SK-N-SH treated with all-trans-retinoic acid at 6 μM for 48 hours (cell line): ENCODE measurements at regions not wholly inside any gene's neighbourhood (a gene's known extent, or its start where the extent isn't known, plus 50 kb on each side); places are given as distances from the start of the nearest gene placed in this dataset.

ENCODE experiments used
- ATAC-seq: fragments of 200-7000 bp; cut with Tn5 transposase; 3 replicates; pipeline ENCODE4 v1.9.1; 2020; ENCODE audit warnings: mild to moderate bottlenecking, moderate library complexity
- ARNTL ChIP-seq: fragments of 450-650 bp; formaldehyde crosslinking; IDR thresholded peaks from 2 replicates; pipeline ENCODE4 v1.5.0; 2020; ENCODE audit warnings: low read depth, mild to moderate bottlenecking, moderate library complexity, borderline replicate concordance
- CSDC2 ChIP-seq: fragments of 250-450 bp; sonication (Bioruptor Pico); IDR thresholded peaks from 2 replicates; pipeline ENCODE4 v1.5.0; 2020; ENCODE audit warnings: mild to moderate bottlenecking, moderate library complexity
- ESRRG ChIP-seq: fragments of 250-450 bp; sonication (Bioruptor Pico); IDR thresholded peaks from 2 replicates; pipeline ENCODE4 v1.6.1; 2021; ENCODE audit warnings: mild to moderate bottlenecking
- GLIS3 ChIP-seq: fragments of 250-450 bp; sonication (Bioruptor Pico); IDR thresholded peaks from 2 replicates; pipeline ENCODE4 v1.5.0; 2020; ENCODE audit warnings: mild to moderate bottlenecking, moderate library complexity
- ISL1 ChIP-seq: fragments of 250-450 bp; sonication (Bioruptor Pico); IDR thresholded peaks from 2 replicates; pipeline ENCODE4 v2.1.2; 2022; ENCODE audit warnings: mild to moderate bottlenecking, moderate library complexity
- OSR1 ChIP-seq: fragments of 250-450 bp; sonication (Bioruptor Pico); IDR thresholded peaks from 2 replicates; pipeline ENCODE4 v1.8.0; 2022; ENCODE audit warnings: moderate library complexity, mild to moderate bottlenecking, inconsistent platforms
- PPARA ChIP-seq: fragments of 250-450 bp; sonication (Bioruptor Pico); IDR thresholded peaks from 2 replicates; pipeline ENCODE4 v1.5.0; 2020; ENCODE audit warnings: mild to moderate bottlenecking, borderline replicate concordance
- RARB ChIP-seq: fragments of 250-450 bp; sonication (Bioruptor Pico); IDR thresholded peaks from 2 replicates; pipeline ENCODE4 v1.8.0; 2021; ENCODE audit warnings: mild to moderate bottlenecking, moderate library complexity
- SNAI2 ChIP-seq: fragments of 250-450 bp; sonication (Bioruptor Pico); IDR thresholded peaks from 2 replicates; pipeline ENCODE4 v1.5.0; 2020; ENCODE audit warnings: mild to moderate bottlenecking, moderate library complexity
- TCF4 ChIP-seq: fragments of 250-450 bp; sonication (Bioruptor Pico); IDR thresholded peaks from 2 replicates; pipeline ENCODE4 v1.8.0; 2021; ENCODE audit warnings: mild to moderate bottlenecking, moderate library complexity, borderline replicate concordance
- TOX ChIP-seq: fragments of 250-450 bp; sonication (Bioruptor Pico); IDR thresholded peaks from 2 replicates; pipeline ENCODE4 v1.8.0; 2021; ENCODE audit warnings: mild to moderate bottlenecking, moderate library complexity, borderline replicate concordance
- ZFP3 ChIP-seq: fragments of 250-450 bp; sonication (Bioruptor Pico); IDR thresholded peaks from 2 replicates; pipeline ENCODE4 v1.5.0; 2020; ENCODE audit warnings: mild to moderate bottlenecking, moderate library complexity
- ZFP30 ChIP-seq: fragments of 450-650 bp; formaldehyde crosslinking; IDR thresholded peaks from 2 replicates; pipeline ENCODE4 v1.5.0; 2022; ENCODE audit warnings: mild to moderate bottlenecking, moderate library complexity
- ZNF565 ChIP-seq: fragments of 450-650 bp; formaldehyde crosslinking; conservative IDR thresholded peaks from 2 replicates; pipeline ENCODE4 v1.5.0; 2020; ENCODE audit warnings: low read depth, mild to moderate bottlenecking, moderate library complexity
- TF ChIP-seq, protein P1 (sequence below): fragments of 250-450 bp; sonication (Bioruptor Pico); IDR thresholded peaks from 2 replicates; pipeline ENCODE4 v1.5.0; 2020; ENCODE audit warnings: mild to moderate bottlenecking, moderate library complexity
- TF ChIP-seq, protein P2 (sequence below): fragments of 250-450 bp; sonication (Bioruptor Pico); IDR thresholded peaks from 2 replicates; pipeline ENCODE4 v1.5.1; 2020; ENCODE audit warnings: low read depth, mild to moderate bottlenecking, moderate library complexity
- TF ChIP-seq, protein P3 (sequence below): fragments of 250-450 bp; sonication (Bioruptor Pico); IDR thresholded peaks from 2 replicates; pipeline ENCODE4 v1.8.0; 2021; ENCODE audit warnings: low read depth, mild to moderate bottlenecking, moderate library complexity, borderline replicate concordance

DNA sequence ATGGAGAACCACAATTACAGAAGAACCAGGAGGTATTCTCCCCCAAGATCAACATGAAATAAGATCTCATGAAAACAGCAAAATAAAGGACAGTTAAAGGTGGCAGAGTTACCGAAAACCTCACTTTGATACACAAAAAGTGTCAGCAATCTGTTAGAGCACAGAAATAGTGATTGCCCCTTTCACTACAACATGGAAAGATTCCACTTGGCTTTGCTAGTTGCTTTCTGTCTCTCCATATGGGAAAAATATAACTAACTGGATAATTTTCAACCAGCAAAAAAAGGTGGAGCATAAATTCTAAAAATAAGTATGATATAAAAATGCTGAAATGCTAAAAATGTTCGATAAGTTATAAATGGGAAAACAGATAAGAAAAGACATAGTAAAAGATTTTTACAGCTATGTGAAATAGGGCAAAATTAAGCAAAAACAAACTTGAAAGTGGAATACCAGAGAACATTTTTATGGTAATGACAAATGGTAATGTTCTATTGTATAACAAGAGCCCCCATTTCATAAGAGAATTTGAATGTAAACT is 90.2 kb downstream of the GPR85 start:
- no peak for ATAC-seq
- TF ChIP-seq TOX (CRISPR knock-in tag), result no peak
- TF ChIP-seq OSR1 (CRISPR knock-in tag), result no peak
- no peak for TF ChIP-seq RARB (CRISPR knock-in tag)
- TF ChIP-seq ZNF565, result no peak
- TF ChIP-seq GLIS3 (CRISPR knock-in tag), result no peak
- no peak for TF ChIP-seq ZFP3 (CRISPR knock-in tag)
- TF ChIP-seq CSDC2 (CRISPR knock-in tag), result no peak
- TF ChIP-seq, protein P1, sequence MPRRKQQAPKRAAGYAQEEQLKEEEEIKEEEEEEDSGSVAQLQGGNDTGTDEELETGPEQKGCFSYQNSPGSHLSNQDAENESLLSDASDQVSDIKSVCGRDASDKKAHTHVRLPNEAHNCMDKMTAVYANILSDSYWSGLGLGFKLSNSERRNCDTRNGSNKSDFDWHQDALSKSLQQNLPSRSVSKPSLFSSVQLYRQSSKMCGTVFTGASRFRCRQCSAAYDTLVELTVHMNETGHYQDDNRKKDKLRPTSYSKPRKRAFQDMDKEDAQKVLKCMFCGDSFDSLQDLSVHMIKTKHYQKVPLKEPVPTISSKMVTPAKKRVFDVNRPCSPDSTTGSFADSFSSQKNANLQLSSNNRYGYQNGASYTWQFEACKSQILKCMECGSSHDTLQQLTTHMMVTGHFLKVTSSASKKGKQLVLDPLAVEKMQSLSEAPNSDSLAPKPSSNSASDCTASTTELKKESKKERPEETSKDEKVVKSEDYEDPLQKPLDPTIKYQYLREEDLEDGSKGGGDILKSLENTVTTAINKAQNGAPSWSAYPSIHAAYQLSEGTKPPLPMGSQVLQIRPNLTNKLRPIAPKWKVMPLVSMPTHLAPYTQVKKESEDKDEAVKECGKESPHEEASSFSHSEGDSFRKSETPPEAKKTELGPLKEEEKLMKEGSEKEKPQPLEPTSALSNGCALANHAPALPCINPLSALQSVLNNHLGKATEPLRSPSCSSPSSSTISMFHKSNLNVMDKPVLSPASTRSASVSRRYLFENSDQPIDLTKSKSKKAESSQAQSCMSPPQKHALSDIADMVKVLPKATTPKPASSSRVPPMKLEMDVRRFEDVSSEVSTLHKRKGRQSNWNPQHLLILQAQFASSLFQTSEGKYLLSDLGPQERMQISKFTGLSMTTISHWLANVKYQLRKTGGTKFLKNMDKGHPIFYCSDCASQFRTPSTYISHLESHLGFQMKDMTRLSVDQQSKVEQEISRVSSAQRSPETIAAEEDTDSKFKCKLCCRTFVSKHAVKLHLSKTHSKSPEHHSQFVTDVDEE (CRISPR knock-in tag), result no peak
- TF ChIP-seq, protein P2, sequence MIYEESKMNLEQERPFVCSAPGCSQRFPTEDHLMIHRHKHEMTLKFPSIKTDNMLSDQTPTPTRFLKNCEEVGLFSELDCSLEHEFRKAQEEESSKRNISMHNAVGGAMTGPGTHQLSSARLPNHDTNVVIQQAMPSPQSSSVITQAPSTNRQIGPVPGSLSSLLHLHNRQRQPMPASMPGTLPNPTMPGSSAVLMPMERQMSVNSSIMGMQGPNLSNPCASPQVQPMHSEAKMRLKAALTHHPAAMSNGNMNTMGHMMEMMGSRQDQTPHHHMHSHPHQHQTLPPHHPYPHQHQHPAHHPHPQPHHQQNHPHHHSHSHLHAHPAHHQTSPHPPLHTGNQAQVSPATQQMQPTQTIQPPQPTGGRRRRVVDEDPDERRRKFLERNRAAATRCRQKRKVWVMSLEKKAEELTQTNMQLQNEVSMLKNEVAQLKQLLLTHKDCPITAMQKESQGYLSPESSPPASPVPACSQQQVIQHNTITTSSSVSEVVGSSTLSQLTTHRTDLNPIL (CRISPR knock-in tag), result no peak

DNA sequence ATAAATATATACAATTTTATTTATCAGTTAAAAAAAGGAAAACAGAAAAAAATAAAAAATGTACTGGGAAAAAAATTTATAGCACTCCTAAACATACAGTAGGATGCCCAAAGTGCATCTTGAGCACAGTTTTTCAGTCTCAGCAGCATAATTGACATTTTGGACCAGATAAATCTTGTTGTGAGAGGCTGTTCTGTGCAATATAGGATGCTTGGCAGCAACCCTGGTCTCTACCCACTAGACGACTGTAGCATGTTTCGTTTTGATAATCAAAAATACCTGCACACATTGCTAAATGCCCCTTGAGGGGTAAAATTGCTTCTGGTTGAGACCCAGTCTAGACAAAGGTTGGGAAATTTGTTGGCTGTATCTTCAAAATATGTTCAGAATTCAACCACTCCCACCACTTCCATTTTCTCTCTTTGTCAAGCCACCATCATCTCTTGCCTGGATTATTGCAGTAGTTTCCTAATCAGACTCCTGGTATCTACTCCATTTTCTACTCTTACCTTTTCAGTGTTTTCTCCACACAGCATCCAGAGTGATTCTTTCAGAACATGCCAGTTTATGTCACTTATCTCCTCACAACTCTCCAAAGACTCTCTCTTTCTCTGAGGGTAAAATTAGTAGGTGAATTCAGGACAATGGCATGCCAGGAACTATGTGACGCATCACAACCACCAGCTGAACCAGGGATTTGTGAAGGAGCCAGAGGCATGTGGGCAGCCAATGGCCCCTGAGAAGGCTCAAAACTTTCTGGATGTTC is 91.4 kb downstream of the GPR85 start:
- TF ChIP-seq, protein P3, sequence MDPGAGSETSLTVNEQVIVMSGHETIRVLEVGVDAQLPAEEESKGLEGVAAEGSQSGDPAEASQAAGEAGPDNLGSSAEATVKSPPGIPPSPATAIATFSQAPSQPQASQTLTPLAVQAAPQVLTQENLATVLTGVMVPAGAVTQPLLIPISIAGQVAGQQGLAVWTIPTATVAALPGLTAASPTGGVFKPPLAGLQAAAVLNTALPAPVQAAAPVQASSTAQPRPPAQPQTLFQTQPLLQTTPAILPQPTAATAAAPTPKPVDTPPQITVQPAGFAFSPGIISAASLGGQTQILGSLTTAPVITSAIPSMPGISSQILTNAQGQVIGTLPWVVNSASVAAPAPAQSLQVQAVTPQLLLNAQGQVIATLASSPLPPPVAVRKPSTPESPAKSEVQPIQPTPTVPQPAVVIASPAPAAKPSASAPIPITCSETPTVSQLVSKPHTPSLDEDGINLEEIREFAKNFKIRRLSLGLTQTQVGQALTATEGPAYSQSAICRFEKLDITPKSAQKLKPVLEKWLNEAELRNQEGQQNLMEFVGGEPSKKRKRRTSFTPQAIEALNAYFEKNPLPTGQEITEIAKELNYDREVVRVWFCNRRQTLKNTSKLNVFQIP (CRISPR knock-in tag), result 0 out of 2 replicates have a peak, but pooled peaks have one; percentile 52
- TF ChIP-seq ISL1 (CRISPR knock-in tag) (no peak), ZFP3 (CRISPR knock-in tag) (no peak), ESRRG (CRISPR knock-in tag) (no peak)
- ATAC-seq, result peak; percentile 95

DNA sequence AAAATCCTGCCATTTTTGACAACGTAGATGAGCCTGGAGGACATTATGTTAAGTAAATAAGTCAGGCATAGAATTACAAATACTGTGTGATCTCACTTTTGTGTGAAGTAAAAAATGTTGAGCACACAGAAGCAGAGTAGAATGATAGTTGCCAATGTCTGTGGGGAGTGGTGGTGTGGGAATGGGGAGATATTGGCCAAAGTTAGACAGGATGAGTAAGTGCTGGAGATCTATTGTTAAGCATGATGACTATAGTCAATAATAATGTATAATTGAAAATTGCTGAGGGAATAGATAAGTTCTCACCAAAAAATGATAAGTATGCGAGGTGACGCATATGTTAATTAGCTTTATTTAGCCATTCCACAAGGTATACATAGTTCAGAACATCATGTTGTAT is 92.0 kb downstream of the GPR85 start:
- no peak for ATAC-seq
- 0 out of 2 replicates have a peak, but pooled peaks have one; percentile 14 for TF ChIP-seq ISL1 (CRISPR knock-in tag)
- TF ChIP-seq, protein P2 (CRISPR knock-in tag), result no peak

DNA sequence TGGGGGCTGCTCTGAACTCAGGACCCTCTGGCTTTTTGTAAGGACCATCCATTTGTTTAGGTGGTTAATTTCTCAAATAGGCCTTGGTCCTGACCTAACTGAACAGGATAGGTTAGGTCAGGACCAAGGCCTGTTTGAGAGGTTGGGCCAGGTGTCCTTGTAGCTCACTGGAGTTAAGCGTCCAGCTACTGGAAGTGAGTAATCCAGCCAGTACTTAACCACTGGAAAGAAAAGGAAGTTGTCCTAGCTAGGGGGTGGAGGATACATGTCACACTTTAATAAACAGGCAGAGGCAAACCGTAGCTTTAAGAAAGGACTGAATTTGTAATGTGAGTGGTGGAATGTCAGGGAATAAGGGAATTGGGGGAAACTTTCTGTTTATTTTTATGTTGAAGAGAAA is 96.0 kb downstream of the GPR85 start:
- no peak for ATAC-seq
- TF ChIP-seq CSDC2 (CRISPR knock-in tag), result no peak
- TF ChIP-seq, all 23 proteins: peak for 0

DNA sequence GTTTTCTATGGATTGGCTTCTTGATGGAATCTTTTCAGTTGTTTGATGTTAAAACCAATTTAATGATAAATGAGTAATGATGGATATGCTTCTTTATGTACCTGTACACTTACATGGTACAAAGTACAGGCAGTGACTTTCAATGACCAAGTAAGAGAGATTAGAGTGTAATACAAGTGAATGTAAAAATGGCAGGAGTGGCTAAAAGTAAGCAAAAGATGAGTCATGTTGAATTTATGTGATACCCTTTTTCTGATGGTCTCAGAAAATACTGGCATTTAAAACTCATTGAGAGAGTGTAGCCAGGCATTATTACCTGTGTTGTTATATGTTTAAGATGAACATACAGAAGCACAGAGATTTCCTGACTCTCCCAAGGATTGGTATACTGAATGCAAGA is 97.1 kb downstream of the GPR85 start:
- no peak for TF ChIP-seq SNAI2
- no peak for TF ChIP-seq ZFP3 (CRISPR knock-in tag)
- ATAC-seq, result no peak

DNA sequence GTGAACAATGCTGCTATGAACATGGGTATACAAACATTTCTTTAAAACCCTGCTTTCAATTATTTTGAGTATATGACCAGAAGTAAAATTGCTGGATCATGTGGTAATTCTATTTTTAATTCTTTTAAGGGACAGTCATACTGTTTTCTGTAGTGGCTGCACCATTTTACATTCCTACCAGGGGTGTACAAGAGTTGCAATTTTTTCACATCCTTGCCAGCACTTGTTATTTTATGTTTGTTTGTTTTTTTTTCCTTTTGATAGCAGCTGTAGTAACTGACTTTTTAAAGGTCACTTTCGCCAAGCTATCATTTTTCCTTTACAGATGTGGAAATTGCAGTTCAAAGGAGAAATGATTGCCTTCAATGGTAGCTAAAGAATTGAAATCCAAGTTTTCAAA is 99.5 kb downstream of the GPR85 start:
- ATAC-seq, result no peak
- TF ChIP-seq CSDC2 (CRISPR knock-in tag) (no peak), ZNF565 (no peak), ESRRG (CRISPR knock-in tag) (no peak), TOX (CRISPR knock-in tag) (no peak), ARNTL (CRISPR knock-in tag) (no peak), ZFP3 (CRISPR knock-in tag) (no peak), ZFP30 (CRISPR knock-in tag) (no peak), GLIS3 (CRISPR knock-in tag) (no peak), OSR1 (CRISPR knock-in tag) (no peak), PPARA (CRISPR knock-in tag) (no peak), TCF4 (no peak)
- TF ChIP-seq, protein P3 (CRISPR knock-in tag), result no peak
